HG03139 (cell line): ENCODE measurements at regions not wholly inside any gene's neighbourhood (a gene's known extent, or its start where the extent isn't known, plus 50 kb on each side); places are given as distances from the start of the nearest gene placed in this dataset.

Source experiments
- ATAC-seq: cut with Tn5 transposase; IDR thresholded peaks from one replicate; pipeline ENCODE4 v1.9.1; 2021; ENCODE audit not compliant: unreplicated experiment

DNA sequence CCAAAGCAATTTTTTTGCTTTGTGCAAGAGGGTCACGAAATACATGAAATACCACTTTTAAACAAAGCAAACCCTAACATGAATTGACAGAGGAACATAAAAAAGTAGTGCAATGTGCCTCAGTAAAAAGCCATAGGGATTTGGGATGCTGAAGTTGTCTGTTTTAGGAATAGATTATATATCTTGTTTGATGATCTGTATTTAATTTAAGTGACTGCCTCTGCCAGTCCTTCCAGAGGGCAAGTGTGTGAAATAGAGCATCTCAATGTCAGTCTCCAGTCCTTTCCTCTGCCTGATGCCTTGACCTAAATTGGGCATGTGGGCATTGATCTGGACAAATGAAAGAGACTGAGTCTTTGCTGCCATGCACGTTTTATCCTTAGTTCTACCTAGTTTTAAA lies 222.8 kb downstream of the PTPRC start:
- ATAC-seq: no peak

DNA sequence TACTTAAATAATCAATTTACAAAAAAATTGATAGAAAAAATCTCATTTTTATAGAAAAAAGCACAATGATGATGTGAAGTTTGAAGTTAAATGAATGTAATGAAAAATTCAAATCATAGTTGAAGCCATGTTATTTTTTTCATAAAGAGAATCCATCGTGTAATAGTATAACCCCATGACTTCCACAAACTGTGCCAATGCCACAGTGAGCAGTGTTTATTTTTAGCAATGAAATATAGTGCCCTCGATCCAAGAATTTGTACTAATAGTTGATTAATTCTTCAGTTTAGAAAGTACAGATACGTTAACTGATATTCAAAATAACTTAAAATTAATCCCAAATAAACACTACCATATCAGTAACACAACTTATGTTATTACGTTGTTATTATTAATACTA lies 225.9 kb downstream of the PTPRC start:
- ATAC-seq: no peak

DNA sequence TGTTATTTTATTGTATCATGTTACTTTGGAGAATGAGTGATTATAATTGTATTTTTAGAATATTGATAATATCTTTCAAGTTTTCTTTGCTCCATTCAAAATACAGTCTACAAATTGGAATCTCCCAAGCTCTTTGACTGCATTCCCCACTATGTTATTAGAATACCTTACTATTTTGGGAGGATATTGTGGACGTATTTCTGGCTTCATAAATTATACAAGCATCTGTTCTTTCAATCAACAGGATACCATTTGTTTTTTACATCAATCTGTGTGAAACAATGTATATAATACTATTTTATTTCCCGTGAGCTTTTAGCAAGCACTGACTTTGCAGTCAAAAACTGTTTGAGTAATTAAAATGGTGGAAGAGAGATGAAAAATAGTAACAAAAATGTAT lies 226.5 kb downstream of the PTPRC start:
- ATAC-seq: no peak

DNA sequence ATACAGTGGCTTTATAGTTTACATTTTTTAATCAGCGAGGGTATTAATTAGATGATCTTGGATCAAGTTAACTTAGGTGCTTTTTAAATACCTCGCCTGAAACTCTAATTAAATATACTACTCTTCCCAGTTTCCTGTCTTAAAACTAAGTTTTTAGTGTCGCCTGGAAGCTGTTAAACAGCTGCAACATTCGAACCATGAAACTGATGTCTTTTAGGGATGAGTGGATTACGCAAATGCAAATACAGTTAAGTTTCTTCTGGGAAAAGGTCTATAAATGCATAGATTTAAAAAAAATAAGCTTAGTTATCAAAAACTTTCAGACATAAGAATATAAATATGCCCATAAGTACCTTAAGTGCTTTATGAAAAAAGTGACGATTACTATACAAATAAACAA lies 228.3 kb downstream of the PTPRC start:
- no peak for ATAC-seq

DNA sequence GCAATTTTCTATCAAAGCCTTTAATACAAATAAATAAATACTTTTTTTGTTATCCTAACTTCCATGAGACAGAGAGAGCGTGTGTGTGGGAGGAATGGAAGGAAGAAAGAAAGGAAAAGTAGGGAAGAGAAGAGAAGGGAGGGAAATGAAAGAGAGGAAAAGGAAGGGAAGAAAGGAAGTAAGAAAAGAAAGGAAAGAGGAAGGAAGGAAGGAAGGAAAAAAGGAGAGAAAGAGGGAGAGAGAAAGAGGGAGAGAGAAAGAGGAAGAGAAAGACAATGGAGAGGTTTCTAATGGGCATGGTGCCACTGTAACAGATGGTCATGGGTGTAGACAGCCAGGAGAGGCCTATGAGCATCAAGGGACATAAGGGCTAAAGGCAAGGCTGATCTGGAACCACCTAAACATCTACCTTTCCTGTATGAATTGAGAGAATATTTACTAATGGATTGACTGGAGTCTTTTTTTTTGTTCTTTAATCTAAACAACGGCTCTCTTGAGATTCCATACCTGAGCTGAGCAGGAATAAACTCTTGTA lies 234.9 kb downstream of the PTPRC start:
- ATAC-seq: no peak

DNA sequence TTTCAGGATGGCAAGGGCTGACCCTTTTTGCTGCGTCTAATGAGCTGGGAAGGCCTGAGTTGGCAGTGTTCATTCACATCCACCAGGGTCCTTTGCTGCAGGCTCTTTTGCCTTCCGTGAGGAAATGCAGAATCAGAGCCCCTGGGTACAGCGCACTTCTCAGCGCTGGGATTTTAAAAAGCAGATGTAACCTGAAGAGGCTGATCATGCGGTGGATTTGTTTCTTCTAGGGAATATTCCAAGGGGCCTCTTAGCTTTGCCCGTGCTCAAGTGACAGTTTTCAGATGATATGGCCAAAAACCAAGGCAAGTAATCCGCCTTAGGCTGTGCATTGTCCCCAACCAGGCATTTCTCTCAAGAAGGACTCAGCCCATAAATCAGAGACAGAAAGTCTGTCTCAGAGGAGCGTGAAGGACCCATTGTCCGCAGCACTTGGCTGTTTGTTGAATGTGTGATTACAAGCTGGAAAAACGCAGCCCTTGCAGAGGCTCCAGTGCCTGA lies 237.6 kb downstream of the PTPRC start:
- ATAC-seq: no peak

DNA sequence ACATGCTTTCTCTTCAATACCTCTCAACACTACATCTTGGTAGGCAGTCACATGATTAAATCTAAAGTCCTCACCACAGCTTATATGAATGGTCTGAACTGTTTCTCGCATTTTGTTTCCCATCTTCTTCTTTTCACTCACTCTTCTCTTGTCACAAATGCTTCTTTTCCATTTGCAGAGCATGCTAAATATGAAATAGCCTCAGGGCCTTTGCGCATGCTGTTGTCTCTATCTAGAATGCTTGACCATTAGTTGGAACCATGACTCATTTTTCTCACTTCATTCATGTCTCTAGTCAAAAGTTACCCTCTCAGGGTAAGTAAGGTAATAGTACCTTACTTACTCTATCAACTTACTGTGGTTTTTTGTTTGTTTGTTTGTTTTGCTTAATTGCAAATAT lies 239.7 kb downstream of the PTPRC start:
- ATAC-seq: no peak

DNA sequence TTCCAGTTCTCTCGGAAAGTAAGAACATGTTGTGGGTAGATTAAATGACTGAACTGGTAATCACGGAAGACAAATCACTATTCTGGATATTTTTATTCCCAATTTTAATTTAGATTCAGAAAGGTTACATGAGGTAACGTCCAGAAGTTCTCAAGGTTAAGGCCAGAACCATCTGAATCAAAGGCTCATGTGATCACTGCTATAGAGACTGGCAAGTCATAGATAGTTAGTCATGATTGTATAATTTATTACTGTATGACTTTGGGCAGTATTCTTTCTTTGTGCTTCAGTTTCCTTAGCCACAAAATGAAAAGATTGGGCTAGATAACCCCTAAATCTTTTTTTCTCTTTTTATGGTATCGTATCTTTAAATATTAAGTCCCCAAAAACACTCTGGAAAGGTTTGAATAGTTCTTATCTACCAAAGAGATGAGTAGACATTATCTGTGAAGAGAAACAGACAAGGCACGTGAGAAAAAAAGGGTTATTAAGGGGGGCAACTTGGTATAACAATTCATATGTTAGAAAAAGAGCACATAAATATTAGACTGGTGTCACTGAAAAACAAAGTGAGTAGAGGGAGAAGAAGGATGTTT lies 241.0 kb downstream of the PTPRC start:
- ATAC-seq: no peak

DNA sequence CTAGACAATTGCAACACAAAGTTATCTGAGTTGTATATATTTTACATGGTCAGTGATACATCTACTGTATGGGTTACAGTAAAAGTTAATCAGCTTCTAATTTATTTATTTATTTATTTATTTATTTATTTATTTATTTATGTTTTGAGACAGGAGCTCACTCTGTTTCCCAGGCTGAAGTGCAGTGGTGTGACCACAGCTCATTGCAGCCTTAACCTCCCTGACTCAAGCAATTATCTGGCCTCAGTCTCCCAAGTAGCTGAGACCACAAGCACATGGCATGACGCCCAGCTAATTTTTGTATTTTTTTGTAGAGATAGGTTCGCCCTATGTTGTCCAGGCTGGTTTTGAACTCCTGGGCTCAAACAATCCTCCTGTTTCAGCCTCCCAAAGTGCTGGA lies 241.6 kb downstream of the PTPRC start:
- no peak for ATAC-seq

DNA sequence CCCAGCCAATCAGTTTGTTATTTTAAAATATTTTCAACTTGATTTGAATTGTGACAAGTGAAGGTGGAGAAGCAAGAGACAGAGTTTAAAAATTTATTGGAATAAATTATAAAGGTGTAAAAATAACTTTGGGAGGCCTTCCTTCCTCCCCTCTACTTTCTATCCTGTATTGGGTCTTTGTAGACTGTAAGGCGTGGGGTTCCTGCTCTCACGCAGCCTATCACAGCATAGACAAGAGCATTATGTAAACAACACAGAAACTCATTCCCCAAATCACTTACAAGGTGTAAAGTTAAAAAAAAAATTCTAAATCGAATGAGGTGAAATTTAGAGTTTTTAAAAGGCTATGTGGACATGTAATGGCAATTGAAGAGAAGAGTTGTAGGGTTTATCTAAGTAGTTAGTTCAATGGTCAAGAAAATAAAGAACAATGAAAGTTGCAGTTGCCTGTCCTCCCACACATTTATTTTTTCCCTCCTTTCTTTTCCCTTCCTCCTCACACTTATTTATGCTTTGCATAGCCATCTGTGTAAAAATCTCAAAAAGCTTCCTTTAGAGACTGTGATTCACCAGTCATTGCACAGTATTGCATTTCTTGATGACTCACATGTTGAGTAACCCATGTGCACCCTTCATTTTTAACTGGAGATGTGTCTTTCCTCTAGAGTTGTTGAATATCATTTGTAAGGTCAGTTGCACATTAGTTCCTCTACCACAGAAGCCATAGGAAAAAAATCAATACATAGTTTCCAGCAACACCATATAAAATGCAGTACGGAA lies 242.2 kb downstream of the PTPRC start:
- ATAC-seq: no peak

DNA sequence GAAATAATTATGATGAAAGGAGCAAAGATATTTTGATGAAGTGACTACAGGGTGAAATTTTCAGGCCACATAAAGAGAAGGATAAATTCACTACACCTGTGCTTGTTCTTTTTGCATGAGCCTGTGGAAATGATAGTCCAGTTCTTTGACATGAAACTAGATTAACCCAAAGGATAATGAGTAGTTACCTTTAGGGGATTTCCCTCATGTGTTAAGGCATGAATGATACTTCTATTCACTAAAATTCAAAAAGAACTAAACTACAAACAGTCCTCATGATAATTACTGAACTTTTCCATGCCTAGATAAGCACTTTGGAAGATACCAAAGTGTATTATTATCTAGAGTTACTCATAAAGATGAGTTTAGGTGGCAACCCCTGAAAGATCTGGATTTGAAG lies 244.3 kb downstream of the PTPRC start:
- no peak for ATAC-seq

DNA sequence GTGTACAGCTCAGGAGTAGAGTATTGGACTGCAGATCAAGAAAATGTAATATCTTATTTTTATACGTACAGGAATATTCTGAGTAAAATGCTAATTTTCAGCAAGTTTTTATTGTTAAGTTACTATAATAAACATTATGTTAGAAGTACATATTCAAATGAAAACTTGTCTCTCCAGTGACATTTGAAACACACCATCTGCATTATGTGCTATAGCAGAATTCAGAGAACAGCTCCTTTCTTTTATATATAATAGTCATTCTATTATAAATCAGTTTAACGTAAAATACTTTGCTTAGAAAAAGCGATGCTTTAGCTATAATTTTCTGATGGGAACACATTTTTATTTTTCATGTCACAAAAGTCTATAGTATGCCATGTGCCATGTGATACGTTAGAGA lies 249.0 kb downstream of the PTPRC start:
- no peak for ATAC-seq

DNA sequence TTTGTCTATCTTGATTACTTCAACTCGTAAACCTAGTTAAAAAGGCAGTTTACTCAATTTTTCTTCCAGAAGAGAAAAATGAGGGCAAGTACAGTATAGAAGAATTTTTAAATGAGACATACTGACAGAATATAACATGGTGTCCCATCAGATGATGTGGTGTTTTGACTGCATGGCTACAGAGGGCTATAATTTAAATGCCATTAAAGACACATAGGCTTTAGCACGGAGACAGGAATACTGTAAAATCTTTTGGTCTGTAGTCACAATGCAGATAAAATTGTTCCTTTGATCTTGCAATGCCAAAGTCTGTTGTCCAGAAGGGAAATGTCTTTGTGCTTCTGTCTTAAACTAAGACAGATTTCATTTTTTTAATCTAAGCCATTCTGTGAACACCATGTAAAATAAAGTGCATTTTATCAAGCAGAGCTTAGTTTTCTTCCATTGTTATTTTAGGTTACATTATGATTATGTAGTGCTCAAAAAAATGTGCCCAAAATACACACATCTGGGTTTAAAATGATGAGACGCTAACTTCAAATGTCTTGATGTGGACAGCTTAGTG lies 249.6 kb downstream of the PTPRC start:
- ATAC-seq: no peak

DNA sequence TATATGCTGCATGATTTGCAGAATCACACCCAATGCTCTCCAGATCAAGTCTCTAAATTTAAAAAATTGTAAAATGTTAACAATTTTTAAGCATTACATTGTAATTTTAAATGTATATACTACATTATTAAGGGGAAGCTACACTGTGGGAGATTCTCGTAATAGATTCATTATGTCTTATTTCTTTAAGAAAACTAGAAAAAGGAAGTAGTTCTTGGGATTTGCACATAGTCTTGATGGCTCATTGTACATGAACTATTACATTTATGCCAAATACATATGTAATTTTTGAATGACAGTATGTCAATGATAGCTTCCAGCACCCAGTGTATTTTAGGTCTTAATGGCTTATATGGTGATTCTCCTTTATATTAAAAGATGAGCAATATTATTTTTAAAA lies 250.3 kb downstream of the PTPRC start:
- no peak for ATAC-seq

DNA sequence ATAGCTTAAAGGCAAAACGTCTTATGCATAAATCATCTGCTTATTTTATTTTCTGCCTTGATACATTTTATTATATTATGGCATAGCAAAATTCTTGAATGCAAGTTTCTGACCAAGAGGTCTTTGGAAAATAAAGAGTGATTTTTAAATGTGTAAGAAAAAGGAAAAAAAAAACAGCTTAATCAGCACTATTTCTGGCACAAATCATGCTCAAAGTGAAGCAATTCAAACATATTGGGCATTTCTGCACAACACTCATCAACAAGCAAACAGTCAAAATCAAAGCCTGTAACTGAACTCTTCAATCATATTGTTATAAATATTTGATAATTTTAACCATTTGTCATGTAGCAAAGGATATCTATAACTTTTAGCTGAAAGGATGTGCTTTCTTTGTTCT lies 250.9 kb downstream of the PTPRC start:
- no peak for ATAC-seq

DNA sequence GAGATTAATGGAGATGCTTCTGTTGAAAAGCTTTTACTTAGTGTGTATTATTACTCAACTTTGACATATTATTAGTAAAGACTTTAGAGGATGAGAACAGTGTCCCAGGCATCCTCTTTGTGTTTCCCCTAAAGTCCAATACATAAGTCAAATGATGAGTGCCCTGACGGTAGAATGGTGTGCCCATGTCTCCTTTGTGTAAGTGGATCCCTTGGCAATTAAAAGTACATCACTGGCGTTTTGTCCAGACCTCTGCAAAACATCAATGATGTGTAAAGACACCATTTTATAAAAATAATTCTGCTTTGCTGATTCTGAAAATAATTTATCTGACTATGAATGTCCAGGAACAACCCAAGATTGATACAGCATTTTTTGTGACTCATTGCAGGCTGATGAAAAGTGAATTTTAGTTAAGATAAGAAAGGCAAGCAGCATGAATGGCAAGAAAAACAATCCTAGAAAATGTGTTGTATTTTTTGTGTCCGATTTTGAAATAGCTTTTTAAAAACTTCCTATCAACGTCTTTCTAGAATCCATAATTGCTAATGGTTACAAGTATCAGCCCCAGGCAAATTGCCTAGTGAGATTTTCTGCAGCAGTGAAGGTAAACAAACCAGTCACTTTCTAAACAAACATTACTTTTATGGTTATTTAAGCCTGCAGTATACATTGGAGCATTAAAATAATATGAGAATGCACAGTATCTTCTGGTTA lies 251.5 kb downstream of the PTPRC start:
- ATAC-seq: no peak

DNA sequence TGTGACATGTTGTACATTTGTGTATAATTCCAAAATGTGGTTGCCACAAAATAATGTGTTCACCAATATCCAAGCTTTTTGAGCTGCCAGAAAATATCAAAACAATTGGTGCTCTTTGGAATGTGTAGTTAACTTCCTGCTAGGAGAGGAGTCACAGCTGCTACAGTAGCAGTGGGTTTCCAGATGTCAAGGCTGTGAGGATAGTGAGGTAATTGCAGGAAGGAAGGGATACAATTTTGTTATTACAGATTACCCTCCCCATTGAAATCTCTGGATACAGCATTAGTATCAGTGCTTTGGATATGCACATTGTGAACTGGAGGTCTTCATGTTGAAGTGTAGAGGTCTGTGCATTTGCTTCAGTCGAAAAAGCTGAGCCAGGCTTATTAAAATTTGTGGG lies 253.2 kb downstream of the PTPRC start:
- ATAC-seq: no peak

DNA sequence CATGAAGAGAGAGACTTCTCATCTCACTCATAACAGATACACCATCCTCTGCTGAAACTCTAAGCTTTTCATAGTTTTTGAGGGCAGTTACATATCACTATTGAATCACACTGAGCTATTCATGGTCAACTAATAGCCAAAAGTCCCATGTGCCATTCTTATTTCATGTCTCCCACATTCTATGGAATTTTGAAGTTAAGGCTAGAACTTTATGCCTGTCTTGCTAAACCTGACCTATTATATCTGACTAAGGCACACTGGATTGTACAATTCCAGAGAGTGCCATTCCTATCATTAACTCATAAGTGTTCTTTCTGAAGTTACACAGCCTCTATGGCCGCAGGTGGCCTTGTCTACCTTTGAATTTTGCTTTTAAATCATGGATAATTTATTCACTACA lies 254.3 kb downstream of the PTPRC start:
- no peak for ATAC-seq

DNA sequence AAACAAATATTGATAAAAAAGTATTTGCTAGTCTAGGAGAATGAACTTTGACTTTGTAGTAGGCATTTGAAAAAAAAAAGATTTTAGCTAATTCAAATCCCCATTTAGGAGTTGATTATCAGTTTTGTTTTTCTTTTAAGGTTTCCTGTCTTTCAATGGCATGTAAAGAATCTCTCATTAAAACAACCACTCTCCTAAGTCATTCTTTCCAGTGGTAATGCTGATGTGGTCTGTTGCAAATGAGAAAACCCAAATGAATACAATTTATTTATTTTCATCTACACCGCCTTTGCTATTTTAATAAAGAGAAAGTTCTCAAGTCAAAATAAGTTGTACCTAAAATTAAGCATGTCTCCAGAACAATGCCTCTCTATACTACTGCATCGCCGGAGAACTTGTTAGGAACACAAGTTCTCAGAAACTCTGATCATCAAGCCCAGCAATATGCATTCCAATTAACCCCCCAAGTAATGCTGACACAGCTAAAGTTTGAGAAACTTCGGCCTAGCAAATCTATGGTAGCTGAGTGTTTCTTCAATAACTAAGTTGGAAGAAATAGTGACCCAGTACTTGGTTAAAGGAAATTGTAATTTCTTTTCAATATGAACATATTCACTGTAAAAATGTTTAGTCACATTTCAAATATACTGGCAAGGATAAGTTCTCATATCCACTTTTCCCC lies 255.1 kb downstream of the PTPRC start:
- no peak for ATAC-seq

DNA sequence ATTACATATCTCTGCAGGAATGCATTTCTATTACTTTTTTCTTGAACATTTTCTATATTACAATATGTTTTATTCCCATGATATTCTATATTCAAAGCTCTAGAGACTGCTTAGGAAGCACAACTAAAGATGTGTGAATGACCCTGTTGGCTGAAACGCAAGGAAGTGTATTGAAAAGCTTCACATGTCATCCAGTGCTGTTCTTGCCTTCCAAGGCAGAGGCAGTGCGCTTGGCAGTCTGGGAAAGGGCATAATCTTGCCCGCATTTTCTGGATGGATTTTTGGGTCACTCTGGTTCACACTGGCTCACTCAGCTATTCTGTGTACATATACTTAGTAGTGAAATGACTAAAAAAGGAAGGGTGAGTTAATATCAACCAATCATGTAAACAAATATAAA lies 262.4 kb downstream of the PTPRC start:
- ATAC-seq: no peak

DNA sequence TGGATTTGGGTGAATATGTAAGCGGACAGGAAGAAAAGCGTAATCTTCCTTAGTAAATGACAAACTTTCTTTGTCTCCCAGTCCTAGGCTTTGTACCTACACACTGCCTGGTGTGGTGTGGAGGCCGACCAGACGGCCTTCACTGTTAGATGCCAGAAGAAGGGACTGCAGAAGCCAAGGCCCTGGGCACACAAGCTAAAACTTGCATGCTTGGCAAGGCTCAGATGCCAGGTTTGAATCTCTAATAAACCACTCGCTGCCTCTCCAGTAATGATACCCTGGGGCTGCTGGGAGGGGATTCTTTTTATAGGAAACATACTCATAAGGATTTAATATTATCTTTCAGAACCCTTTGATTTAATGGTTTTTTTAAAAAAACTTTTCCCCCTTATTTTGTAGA lies 263.8 kb downstream of the PTPRC start:
- ATAC-seq: no peak
